ENCODE measurements at regions not wholly inside any gene's neighbourhood (a gene's known extent, or its start where the extent isn't known, plus 50 kb on each side); places are given as distances from the start of the nearest gene placed in this dataset.

- no peak for TF ChIP-seq ZC3H11A (IDR thresholded peaks at IDR 0.05; ENCODE audit: low read depth, low read length)
- TF ChIP-seq MAFG (tag; conservative IDR thresholded peaks at IDR 0.05), result peak; percentile 92
- peak; percentile 80 for TF ChIP-seq ARID1B (IDR thresholded peaks at IDR 0.05)
- TF ChIP-seq LEF1 (IDR thresholded peaks at IDR 0.05), result peak; percentile 80
- TF ChIP-seq SRSF7 (optimal IDR thresholded peaks at IDR 0.05; ENCODE audit: low read depth, low read length), result no peak
- TF ChIP-seq ZKSCAN8 (CRISPR knock-in tag; IDR thresholded peaks at IDR 0.05), result peak; percentile 53; the same call in 1 of the 2 replicates
- TF ChIP-seq, protein P1, sequence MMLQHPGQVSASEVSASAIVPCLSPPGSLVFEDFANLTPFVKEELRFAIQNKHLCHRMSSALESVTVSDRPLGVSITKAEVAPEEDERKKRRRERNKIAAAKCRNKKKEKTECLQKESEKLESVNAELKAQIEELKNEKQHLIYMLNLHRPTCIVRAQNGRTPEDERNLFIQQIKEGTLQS (IDR thresholded peaks at IDR 0.05), result peak; percentile 80
- TF ChIP-seq, protein P1 (CRISPR knock-in tag; conservative IDR thresholded peaks at IDR 0.05), result no peak
- TF ChIP-seq NCOA1 (IDR thresholded peaks at IDR 0.05; ENCODE audit: low read depth), result peak; percentile 61; the same call in 1 of the 2 replicates
- no peak for TF ChIP-seq GTF2E2 (tag; IDR thresholded peaks at IDR 0.05)
- peak in 1 of 2 experiments; percentile 48; a peak in 1 of 4 replicates for TF ChIP-seq ARNT (IDR thresholded peaks at IDR 0.05)
- TF ChIP-seq POLR2A (conservative IDR thresholded peaks at IDR 0.05), result no peak
- TF ChIP-seq MCM3 (IDR thresholded peaks at IDR 0.05), result no peak
- no peak for TF ChIP-seq ZSCAN32 (CRISPR knock-in tag; IDR thresholded peaks at IDR 0.05)
- TF ChIP-seq PYGO2 (tag; IDR thresholded peaks at IDR 0.05), result peak; percentile 43; the same call in 1 of the 2 replicates
- peak; percentile 64; the same call in 1 of the 2 replicates for TF ChIP-seq SMARCC2 (IDR thresholded peaks at IDR 0.05; ENCODE audit: low read depth)
- TF ChIP-seq TRIM28 (IDR thresholded peaks at IDR 0.05), result no peak
- TF ChIP-seq ZFP91 (CRISPR knock-in tag; IDR thresholded peaks at IDR 0.05), result no peak
- TF ChIP-seq FOSL1 (tag; conservative IDR thresholded peaks at IDR 0.05), result peak; percentile 97
- TF ChIP-seq ZNF518B (CRISPR knock-in tag; IDR thresholded peaks at IDR 0.05), result 0 out of 2 replicates have a peak, but pooled peaks have one; percentile 69
- TF ChIP-seq BACH1 (tag; IDR thresholded peaks at IDR 0.05), result peak; percentile 96
- no peak for TF ChIP-seq HMGXB4 (CRISPR knock-in tag; IDR thresholded peaks at IDR 0.05)
- TF ChIP-seq SOX6 (IDR thresholded peaks at IDR 0.05), result peak; percentile 35; the same call in 1 of the 2 replicates
- TF ChIP-seq NR1H2 (CRISPR knock-in tag; IDR thresholded peaks at IDR 0.05), result no peak
Measured at GRCh38 chr3:5442106-5442785, 254.7 kb downstream of the EDEM1 start (continued).
